NCI-H2029 (cell line): ENCODE measurements at regions not wholly inside any gene's neighbourhood (a gene's known extent, or its start where the extent isn't known, plus 50 kb on each side); places are given as distances from the start of the nearest gene placed in this dataset.

Experiments
- DNase-seq: peaks from one replicate; lab custom pipeline; 2025; lab: John Stamatoyannopoulos, UW

DNA sequence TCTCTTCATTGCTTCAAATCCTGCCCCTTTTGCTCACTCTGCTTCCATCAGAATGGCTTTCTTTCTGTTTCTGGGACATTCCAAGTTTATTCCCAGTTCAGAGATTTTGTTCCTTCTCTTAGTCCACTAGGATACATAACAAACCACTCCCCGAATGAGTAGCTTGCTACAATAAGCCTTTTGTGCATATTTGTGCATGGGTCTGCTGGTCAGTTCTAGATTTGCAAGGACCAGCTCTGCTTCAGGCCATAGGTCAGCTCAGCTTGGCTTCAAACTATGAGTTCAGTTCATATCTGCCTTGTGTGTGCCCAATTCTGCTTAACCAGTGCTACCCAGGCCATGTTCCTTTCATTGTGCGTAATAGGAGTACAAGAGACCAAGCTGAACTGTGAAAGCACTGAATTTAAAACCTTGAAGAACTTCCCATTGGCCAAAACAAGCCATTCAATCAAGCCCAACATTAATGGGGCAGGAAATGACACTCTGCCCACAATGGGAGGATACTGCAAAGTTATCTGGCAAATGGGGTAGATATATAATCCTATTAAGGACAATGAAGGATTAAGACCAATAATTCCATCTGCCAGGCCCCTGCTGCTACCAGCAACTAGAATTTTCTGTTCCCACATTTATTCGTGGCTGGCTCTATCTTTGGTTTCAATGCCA, 328.8 kb downstream of the PRELID2 start:
- no peak for DNase-seq

GRCh38 chr5:145502906-145503305, 332.2 kb downstream of the PRELID2 start:
- DNase-seq, result no peak

GRCh38 chr5:145500710-145501109, 334.4 kb downstream of the PRELID2 start:
- DNase-seq, result no peak

DNA sequence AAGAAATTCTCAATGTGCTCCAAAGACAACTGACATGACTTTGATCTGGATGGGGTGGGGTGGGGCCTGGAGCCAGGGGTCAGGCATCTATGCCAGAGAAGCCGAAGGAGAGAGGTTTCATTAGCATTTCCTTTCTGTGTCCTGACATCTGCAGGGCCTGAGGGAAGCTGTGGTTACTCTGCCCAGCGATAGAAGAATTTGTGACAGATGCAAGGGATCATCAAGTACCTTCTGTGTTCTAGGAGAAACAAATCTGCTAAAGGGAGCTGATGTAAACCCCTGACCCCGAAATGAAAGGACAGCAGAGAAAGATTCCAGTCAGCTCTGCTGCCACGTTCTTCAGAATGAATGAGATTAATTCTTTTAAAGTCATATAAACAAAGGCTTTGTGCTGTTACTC, 335.7 kb downstream of the PRELID2 start:
- DNase-seq, result no peak

DNA sequence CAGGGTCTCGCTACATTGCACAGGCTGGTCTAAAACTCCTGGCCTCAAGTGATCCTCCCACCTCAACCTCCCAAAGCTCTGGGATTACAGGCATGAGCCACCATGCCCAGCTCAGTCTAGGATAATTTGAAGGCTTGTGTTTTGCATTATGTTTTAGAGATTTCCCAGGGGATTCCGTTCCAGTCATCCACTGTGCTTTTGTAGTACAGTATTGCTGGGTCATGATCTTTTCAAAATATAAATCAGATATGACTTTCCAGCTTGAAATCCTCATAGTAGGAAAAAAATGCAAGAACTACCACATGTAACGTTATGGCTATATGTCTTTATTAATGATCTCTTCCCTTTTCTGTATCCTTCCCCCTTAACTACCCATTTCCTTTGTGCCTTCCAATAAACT, 338.1 kb downstream of the PRELID2 start:
- DNase-seq, result no peak

GRCh38 chr5:145495741-145496140, 339.4 kb downstream of the PRELID2 start:
- no peak for DNase-seq

- DNase-seq, result no peak
Observed at GRCh38 chr5:145495196-145495595, 339.9 kb downstream of the PRELID2 start.

GRCh38 chr5:145493435-145493834, 341.7 kb downstream of the PRELID2 start:
- no peak for DNase-seq

DNA sequence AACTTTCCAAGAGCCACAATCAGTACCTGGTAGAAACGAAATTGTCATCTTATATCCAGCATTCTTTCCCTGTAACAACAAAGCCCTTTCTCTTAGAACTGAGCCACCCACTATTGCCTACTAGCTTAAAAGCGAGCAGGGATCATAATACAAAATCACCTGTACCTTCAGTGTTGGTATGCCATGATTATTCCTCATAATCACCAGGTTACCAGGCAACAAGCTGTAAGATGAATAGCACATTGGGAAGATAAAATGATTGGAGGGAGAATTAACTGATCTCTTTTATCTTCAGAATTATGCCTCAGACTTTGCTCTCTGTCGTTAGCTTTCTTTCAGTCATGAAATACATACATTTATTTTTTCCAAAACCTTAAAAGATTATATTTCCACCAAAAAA, 345.6 kb downstream of the PRELID2 start:
- DNase-seq, result no peak

GRCh38 chr5:145484158-145484557, 351.0 kb downstream of the PRELID2 start:
- no peak for DNase-seq

DNA sequence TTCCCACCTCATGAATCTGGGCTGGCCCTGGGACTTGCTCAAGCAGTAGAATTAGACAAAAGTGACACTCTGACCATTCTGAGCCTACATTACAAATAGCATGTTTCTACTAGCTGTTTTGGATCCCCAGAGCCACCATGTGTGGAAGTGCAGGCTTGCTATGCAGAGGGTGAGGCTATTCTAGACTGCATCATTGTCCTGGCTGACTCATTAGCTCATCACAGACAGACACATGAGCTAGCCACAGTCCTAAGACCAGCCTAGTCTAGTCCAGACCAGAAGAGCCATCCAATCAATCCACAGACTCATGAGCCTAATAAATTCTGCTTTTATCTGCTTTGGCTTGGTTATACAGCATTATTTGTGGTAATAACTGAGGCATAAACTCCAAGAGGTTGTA, 351.9 kb downstream of the PRELID2 start:
- DNase-seq, result no peak

- DNase-seq, result no peak
Observed at GRCh38 chr5:145479857-145480256, 355.3 kb downstream of the PRELID2 start.

DNA sequence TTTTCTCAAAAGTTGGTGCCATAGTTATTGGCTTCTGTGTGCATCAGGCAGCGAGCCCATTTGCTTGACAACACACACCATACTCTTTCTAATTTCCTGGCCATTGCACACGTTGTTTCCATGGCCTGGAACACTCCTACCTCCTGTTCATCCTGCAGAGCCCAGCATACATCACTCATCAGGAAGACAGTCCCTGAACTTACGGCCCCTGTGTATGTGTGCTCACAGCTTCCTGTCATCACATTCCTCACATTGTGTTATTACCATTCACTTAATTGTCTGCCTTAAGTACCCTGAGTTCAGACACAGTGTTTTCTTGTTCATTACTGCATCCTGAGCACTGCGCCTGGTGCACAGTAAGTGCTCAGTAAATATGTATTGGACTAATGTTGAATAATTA, 355.9 kb downstream of the PRELID2 start:
- DNase-seq, result no peak

- no peak for DNase-seq
Observed at GRCh38 chr5:145478651-145479050, 356.5 kb downstream of the PRELID2 start.

DNA sequence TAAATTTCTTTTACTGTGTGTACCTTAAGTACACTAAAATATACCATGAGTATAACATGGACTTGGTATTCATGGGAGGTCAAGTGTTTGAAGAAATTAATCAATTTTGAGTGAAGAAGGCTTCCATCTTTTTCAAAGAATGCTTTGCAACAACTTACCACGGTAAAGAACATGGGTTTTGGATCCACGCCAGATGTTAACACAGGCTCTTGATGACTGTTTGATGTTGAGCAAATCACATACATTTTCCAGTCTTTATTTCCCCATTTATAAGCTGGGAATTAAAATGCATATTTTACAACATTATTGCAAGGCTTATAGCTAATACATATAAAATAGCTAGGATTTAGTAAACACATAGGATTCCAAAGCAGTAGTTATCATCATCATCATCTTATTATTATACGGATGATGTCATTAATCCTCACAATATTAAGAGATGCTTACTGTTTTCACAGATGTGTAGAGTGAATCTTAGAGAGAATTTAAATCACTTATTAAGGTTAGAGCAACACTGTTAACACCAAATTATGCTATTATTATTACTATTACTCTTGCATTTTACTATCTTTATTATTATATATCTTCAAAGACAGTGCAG, 362.0 kb downstream of the PRELID2 start:
- DNase-seq, result no peak

DNA sequence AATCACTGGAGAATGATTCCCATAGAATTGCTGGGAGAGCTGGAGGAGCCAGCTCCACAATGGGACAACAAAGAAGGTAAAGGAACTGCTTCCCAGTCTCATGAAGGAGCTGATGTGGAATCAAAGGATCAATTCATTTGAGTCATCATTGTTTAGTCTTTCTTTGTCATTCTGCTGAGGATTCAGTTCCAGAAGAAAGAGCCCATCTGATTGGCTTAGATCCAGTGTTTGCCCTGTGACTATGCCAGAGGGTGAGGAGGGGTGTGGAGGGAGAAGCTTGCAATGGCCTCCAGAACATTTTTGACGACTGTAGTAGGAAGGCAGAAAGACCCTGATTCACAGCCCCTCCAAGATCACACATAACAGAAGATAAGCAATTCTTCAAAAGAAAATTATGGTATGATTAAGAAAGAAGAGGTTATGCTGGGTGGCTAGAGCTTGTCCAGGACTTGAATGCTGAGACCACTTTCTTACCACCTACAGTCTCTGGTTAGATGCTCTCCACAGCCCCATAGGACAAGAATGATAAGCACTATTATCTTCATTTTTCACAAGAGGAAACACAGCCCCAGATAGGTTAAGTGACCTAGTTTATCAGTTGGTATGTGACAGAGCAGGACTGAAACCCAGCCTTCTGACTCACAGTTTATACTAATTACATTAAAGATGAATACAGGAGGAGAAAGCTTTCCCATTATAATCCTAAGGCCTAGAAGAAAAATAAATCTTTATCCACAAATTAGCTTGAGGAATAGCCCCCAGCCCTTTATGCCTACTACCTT, 363.1 kb downstream of the PRELID2 start:
- DNase-seq, result no peak

DNA sequence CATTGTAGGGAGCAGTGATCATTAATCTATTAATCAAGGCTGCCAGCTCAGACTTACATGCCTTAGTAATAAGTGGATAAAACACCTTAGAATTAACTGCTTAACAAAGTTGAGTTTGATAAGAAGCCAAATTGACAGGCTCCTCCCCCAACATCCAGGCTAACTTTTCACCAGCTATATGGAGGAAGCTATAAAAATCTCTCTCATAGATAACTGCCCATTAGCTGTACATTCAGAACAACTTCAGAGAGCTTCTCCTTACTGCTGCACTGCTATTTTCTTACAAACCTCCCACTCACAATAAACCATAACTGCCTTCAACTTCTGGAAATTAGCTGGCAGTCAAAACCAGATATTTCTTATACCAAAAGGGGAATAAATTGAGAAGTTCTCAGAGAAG, 364.1 kb downstream of the PRELID2 start:
- no peak for DNase-seq

DNA sequence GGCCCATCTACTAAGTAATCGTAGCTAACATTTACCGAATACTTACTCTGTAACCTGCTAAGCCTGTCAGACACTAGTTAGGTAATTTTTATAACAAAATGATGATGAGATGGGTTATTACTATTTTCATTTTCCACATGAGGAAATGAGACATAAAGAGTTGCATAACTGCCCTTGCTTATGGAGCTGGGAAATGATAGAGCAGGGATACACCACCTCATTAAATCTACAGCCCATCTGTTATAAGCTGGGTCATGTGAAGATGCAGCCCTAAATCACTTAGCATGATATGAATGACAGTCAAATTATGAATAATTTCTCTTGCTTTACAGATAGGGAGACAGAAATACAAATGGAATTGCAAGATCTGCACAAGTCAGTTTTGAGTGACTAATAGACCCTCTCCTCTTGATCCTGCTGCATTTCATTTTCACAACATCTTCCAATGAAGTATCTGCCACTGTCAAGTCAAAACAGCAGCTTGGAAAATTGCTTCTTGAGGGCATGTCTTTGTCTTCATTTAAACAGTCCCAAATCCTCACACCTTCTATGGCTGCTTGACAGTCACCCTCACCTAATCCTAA, 364.7 kb downstream of the PRELID2 start:
- DNase-seq, result no peak

GRCh38 chr5:145467446-145467845, 367.7 kb downstream of the PRELID2 start:
- DNase-seq, result no peak

DNA sequence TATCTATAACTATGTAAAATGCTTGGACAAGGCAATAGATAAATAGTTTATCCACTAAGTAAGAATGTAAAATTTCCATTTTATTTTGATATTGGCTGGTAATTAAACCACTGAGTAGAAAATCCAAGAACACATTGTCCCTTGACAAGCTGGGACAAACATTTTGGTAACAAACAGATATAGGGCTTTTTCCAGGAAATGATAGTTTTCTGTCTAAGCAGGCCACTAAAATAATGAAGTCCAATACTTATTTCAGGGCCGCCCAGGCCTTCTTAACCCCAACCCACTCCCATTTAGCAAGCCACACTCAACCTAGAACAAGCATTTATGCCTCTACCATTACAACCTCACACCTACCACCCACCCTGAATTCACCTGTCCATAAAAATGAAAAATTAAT, 368.6 kb downstream of the PRELID2 start:
- no peak for DNase-seq

DNA sequence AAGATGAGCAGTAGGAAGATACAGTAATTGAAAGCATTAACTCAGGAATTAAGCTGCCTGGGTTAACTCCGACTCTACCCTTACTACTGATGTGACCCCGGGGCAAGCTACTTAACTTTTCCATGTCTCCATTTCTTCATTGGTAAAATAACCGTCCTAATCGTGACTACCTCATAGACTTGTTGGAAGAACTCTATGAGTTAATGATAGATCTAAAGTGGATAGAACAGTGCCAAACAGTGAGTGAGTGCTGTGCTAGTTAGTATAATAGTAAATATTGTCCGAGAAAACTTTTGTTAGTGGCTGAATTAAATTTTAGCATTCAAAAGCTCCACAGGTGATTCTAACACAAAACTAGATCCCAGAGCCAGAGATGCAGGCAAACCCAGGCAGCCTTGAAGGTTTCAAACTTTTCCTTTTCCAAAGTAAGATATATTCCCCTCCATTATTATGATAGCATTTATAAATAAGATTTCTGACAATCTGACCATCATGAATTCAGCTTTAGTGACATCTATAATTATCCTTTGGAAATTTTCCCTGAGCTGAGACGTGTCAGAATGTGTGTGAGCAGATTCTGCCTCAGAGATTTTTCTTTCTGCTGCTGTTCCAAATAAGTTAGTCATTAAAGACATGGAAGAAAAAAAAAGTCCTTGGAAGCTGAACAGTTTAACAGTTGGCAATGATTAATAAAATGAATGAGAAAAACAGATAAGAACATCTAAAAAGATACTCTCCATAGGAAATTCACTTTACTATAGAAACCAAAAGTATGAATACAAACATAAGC, 369.5 kb downstream of the PRELID2 start:
- no peak for DNase-seq

GRCh38 chr5:145464171-145464570, 371.0 kb downstream of the PRELID2 start:
- DNase-seq, result no peak
